HG03342 (cell line): ENCODE measurements at regions not wholly inside any gene's neighbourhood (a gene's known extent, or its start where the extent isn't known, plus 50 kb on each side); places are given as distances from the start of the nearest gene placed in this dataset.
A peak's percentile ranks its signal among the peaks of the same experiment; 100 is the strongest.
"Not testable (repeated sequence)": the region's sequence is repeated elsewhere in the genome, so short reads cannot be mapped to it uniquely, and the experiment has no call there.

Source experiments
- ATAC-seq: cut with Tn5 transposase; IDR thresholded peaks from one replicate; pipeline ENCODE4 v1.9.1; 2021; ENCODE audit warnings: mild to moderate bottlenecking, moderate library complexity; ENCODE audit not compliant: unreplicated experiment

DNA sequence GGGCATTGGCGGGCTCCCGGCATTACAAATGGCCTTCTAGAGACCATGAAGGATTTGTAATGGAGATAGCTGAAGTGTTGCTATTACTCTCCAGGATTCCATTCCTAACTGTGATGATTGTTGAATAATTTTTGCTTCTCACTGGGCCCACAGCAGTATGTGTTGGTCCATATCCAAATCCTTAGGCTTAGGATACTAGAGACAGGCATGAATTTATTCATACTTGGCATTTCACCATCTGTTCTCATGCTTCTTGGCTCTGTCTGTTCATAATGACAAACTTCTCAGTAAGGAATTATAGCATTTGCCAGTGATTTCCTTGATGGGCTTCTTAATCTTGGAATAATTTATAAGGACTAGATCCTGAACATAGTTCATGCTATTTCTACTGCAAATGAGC, 832.9 kb downstream of the C12orf50 start:
- ATAC-seq: no peak

DNA sequence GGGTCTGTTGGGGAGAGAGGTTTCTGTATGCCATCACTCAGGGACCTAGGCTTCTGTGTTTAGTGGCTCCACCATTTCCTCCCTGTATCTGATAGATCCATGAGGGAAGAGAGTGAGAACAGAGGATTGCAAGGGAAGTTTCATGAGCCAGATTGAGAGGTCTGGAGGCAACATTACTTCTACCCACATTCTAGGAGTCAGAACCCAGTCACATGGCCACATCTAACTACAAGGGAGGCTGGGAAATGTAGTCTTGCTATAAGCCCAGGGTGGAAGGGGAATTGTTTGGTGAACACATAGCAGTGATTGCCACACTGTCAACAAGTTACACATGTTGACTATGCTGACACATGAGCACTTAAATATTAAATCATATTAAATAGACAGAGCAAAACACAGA, 834.8 kb downstream of the C12orf50 start:
- ATAC-seq: not testable (repeated sequence)

DNA sequence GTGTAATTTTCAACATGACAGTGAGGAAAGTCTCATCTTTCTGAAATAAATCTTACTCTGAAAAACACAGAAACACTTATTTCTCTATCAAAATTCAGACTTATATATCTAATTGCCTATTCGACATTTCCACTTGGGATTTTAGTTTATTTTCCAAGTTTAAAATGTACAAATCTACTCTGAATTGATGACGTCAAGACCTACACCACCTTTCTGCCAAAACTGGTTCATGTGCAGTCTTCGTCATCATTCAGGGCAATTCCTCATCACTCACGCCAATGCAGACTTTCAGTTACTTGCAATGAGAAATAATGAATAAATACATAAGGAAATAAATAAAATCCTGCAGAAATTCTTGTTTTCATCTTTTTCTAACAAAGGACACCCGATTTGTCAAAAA, 843.8 kb downstream of the C12orf50 start:
- no peak for ATAC-seq

DNA sequence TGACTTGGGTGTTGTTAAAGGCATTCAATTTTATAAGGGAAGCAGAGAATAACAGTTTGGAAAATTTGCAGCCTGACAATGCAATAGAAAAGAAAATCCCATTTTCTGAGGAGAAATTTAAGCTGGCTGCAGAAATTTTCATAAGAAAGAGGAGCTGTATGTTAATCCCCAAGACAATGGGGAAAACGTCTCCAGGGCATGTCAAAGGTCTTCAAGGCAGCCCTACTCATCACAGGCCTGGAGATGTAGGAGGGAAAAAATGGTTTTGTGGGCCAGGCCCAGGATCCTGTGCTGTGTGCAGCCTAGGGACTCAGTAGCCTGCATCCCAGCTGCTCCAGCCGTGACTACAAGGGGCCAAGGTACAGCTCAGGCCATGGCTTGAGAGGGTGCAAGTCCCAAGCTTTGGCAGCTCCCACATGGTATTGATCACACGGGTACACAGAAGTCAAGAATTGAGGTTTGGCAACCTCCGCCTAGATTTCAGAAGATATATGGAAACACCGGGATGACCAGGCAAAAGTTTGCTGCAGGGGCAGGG, 846.4 kb downstream of the C12orf50 start:
- no peak for ATAC-seq

DNA sequence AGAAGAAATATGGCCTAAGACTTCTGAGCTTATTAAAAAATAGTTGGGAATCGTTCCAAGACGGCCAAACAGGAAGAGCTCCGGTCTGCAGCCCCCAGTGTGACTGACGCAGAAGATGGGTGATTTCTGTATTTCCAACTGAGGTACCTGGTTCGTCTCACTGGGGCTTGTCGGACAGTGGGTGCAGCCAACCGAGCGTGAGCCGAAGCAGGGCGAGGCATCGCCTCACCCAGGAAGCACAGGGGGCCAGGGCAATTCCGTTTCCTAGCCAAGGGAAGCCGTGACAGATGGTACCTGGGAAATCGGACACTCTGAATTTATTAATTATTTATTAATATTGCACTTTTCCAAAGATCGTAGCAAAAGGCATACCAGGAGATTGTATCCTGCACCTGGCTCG, 857.8 kb downstream of the C12orf50 start:
- no peak for ATAC-seq

DNA sequence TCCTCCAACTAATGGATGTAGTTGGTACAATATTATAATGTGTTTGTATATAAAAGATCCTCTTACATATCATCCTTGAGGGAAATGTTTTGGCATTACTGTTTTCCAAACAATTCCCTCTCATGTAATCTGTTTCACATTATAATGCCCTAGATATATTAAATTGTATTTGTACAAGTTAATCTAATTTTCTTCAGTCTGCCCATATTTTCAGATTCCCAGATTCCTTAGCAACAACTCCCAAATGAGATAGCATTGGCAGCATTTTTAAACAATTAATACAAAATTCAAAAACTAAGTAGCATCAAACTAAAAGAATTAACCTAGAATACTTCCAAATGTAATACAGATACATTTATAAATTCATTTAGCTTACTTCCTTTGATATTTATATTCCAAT, 860.2 kb downstream of the C12orf50 start:
- ATAC-seq: no peak

DNA sequence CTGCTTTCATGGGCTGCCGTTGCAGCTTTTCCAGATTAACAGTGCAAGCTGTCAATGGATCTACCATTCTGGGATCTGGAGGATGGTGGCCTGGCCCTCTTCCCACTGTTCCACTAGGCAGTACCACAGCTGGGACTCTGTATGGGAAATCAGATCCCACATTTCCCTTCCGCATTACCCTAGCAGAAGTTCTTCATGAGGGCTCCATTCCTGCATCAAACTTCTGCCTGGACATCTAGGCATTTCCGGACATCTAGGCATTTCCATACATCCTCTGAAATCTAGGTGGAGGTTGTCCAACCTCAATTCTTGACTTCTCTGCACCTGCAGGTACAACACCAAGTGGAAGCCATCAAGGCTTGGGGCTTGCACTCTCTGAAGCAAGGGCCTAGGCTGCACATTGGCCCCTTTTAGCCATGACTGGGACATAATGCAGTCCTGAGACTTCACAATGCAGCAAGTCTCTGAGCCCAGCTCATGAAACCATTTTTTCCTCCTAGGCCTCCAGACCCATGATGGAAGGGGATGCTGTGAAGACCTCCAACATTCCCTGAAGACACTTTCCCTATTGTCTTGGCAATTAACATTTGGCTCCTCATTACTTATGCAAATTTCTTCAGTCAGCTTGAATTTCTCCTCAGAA, 863.3 kb downstream of the C12orf50 start:
- ATAC-seq: no peak

DNA sequence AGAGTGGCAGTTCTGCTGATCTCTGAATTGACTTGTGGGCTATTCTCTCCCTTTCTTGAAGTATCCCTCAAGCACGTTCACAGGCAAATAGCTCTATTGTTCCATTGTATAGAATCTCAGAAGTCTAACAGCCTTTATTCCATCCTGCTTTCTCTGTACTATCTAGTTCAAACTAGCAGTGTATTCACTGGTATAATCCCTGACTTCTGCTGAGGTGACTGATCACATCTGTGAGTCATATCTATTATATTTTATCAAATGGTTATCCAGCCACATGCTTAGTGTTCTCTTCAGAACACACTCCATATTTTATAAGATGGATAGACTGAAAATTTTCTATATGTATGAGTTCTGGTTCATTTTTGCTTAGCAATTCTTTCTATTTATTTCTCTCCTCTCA, 866.1 kb downstream of the C12orf50 start:
- ATAC-seq: no peak

DNA sequence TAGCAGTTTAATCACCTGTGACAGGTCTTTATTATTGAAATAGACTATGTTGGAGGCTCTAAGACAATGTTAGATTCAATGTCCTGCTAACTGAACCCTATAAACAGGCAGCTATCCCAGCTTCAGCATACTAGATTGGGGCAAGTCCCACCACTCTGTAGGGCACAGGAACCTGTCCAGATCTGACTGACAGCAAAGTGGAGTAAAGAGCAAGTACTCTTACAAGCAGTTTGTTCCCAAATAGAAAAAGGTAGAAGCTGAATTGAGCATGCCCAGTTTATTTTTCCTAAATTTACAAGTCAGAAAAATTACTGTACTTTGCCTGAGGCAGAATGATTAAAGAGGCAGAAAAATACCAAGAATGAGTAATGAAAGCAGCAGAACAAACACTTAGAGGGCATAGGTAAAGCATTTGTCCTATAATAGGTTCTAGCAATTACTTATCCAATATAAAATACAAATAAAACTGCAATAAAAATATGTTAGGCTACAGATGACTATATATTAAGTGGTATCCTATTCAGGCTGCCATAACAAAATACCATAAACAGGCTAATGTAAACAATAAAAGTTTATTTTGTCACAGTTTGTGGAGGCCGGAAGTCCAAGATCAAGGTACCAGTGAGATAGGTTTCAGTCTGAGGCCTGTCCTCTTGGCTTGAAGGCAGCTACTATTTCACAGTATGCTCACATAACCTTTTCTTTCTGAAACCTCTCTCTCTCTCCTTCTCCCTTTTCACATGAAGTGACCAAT, 868.2 kb downstream of the C12orf50 start:
- no peak for ATAC-seq

DNA sequence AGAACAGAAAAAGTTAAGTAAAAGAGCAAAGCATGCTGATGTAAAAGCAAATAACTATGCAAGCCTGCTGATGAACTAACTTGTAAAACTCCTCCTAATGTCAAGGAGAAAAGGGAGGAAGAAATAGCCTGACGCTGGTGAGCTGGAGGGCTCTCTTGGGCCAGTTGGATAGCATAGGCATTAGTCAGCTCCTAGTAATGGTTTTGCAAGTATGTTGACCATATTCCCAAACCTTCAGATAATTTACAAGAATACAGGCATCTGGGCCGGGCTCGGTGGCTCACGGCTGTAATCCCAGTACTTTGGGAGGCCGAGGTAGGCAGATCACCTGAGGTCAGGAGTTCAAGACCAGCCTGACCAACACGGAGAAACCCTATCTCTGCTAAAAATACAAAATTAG, 871.4 kb downstream of the C12orf50 start:
- no peak for ATAC-seq

DNA sequence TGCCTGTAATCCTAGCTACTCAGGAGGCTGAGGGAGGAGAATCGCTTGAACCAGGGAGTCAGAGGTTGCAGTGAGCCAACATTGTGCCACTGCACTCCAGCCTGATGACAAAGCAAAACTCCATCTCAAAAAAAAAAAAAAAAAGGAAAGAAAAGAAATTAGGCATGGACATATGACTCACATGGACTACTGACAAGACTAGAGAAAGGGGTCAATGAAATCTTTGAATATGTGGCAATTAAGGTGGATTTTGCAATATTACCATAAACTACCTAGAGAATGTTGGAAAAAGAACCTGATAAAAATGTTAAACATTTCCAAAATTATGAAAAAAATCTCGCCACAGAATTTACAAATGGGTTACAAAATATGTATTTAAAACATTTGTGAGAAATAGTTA, 873.6 kb downstream of the C12orf50 start:
- no peak for ATAC-seq

DNA sequence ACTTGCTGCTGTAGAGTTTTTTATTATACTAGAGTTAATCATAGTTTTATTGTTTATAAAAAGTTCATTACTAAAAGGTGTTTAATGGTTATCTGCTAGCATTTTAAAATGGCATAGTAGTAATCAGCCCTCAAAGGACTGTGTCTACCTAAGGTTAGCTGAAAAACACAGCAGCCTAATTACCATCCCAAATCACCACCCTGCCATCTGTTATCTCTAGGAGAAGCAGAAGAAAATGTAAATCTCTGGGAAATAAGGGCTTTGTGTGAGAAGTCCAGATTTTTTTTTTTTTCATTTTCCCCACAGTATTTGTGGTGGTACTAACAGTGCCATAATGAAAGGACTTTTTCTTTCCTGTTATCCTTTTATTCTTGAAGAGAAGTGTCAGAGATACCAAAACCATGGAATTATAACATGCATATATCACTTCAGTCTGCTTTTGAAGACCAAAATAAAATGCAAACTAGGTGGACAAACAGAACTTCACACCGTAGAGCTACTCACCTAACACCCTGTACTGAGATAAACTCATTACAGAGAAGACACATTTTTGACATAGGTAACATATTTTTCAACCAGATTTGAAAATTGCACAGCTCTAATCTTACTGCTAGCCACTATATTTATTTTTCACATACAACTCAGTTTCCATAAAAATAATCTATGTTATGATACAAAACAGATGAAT, 876.2 kb downstream of the C12orf50 start:
- ATAC-seq: no peak

DNA sequence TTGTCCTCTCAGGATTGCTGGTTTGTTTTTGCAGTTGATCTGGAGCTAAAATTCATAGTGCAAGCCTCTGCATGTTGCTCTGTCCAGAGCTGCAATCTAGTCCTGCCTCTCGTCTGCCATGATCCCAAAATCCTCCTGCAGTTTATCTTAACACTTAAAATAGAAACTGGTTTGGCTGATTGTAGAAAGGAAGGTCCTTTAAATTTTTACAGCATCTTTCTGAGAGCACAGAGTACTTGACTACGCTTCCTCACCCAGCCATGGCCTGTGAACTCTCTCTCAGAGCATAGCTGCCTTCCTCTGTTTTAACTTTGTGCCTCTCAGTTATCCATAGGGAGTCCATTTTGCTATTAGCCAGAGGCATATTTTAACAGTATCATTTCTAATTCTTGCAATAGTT, 877.1 kb downstream of the C12orf50 start:
- no peak for ATAC-seq

DNA sequence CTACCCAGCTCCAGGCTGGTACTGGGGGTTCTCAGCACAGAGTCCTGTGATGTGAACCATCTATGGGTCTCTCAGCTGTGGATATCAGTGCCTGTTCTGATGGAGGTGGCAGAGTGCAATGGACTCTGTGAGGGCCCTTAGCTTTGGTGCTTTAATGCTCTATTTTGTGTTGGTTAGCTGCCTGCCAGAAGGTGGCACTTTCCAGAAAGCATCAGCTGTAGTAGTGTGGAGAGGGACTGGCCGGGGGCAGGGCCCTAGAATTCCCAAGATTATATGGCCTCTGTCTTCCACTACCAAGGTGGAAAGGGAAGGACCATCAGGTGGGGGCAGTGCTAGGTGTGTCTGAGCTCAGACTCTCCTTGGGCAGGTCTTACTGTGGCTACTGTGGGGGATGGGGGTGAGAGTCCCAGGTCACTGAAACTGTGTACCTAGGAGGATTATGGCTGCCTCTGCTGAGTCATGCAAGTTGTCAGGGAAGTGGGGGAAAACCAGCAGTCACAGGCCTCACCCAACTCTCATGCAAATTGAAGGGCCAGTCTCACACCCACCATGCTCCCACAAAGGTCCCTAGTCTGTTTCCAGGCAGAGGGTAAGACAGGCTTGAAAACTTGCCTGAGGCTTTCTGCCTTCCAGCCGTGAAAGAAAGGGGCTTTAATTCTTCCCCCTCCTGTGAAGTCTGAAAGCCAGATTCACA, 878.1 kb downstream of the C12orf50 start:
- ATAC-seq: peak; percentile 85

DNA sequence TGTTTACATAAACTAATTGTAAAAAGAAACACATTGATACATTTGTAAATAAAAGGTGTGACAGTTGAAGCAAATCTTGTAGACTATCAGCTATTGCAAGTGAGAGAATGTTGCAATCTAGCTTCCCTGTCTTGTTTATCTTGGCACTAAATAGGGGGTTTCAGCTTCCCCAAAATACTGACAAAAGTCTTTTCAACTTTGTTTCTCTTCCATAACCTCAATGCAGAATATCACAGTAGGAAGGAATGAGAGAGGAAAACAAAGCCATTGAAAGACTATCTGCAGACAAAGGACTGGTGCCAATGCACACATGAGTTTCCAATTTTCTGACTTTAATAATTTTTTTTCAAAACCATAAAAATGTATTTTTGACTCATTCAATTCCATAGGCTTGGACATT, 886.2 kb upstream of the MGAT4C start:
- no peak for ATAC-seq

DNA sequence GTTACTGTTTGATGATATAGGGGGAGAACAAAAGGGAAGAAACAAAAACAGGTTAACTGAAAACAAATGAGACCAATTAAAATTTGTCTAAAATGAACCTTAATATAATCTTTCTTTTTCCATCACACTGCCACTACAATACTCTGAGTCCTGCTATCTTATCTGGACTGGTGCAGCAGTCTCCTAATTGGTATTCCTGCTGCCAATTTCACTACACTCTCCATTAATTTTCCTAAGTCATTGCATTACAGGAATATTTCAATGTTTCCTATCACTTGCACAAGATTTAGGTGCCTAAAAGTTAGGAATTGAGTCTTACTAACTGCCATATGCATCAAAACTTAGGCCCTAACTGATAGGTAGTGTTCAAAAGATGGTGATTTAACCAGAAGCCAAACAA, 884.9 kb upstream of the MGAT4C start:
- no peak for ATAC-seq

DNA sequence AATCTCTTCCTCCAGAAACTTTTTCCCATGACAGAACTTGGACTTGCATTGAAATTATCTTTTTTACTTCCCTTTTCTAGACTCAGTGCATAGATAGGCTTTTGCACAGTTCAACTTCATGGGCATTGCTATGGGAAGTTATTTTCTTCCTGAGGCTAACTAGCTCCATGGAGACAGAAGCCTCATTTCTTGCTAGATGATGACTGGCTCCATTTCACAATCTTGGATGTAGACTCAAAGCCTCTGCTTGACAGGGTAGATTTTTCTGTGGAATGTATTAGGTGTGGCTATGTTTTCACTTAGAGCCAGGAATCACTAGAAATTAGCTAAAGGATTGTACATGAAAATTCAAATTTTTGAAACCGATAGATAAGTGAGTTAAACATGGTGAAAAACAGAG, 884.1 kb upstream of the MGAT4C start:
- ATAC-seq: no peak

DNA sequence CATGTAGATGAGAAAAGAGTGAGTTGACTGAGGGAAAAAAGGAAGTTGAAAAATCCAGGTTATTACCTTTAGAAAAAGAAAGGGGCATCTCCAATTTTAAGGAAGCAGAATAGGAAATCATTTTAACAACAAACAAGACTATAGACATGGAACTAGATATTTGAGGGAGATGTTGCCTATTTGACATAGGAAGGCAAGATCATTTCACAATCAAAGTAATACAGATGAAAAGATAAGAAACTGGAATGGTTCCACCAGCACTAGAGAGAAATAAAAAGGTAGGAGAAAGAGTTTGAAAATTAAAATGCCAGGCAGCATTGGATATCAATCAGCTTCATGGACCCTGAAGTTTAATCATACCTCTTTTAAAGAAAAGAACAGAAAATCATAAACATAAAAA, 881.0 kb upstream of the MGAT4C start:
- no peak for ATAC-seq

DNA sequence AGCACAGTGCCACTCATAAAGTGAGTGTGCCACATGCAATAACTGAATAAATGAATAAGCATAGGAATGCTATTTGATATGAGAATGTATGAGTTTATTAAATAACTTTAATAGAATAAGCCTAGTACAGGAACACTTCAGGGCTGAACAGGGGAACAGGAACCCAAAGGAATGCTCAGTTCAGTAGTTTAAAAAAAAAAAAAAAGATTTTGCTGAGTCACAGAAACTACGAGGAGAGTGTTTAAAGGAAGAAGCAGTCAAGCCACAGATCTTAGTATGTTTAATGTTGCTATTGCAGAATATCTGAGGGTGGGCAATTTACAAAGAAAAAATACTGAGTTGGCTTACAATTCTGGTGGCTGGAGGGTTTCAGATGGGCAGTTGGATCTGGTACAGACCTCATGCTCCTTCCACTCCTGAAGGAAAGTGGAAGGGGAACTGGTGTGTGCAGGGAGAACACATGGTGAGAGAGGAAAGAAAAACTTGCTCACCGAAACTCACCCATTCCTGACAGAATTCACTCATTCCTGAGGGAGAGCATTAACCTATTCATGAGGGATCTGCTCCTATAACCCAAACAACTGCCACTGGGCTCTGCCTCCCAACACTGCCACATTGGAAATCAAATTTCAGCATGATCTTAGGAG, 880.3 kb upstream of the MGAT4C start:
- ATAC-seq: no peak

DNA sequence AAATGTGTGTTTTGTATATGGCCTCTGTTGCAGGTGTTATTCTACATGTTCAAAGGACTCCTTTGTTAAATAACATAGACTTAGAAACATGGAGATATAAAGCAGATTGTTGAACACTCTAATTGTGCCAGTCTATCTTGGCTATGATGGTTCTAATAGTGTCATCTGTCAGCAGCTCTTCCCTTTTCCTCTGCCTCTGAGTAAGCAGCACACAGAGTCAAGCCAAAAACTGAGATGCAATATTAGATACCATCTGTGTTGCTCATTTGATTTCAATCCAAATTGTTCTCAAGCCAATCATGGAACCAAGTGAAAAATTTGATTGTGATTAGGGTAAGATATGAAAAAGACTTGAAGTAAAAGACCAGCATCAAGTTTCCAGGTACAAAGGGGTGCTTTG, 871.1 kb upstream of the MGAT4C start:
- no peak for ATAC-seq

DNA sequence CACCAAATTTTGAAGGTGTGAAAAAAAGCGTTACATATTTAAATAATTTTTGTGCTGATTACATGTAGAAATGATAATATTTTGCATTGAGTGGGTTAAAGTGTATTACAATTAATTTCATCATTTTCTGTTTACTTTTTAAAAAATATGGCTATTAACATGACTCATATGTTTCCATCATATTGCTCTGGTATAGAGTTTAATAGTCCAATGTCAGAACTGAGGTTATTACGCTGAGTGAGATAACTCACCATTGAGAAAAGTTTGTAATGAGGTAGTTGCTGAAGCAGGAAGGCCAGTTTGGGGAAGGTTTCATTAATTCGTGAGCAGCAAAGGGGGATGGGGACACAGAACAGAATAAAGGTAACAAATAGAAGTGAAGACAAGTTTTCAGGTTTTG, 865.7 kb upstream of the MGAT4C start:
- ATAC-seq: no peak
